T-helper 1 cell (primary cell): ENCODE measurements at regions not wholly inside any gene's neighbourhood (a gene's known extent, or its start where the extent isn't known, plus 50 kb on each side); places are given as distances from the start of the nearest gene placed in this dataset.
"Not testable (repeated sequence)": the region's sequence is repeated elsewhere in the genome, so short reads cannot be mapped to it uniquely, and the experiment has no call there.

Experiments
- DNase-seq, 5 donors: peaks; one replicate each; pipeline ENCODE4 v3.0.0-alpha.2; 2012 to 2020

- DNase-seq = no peak
Observed at GRCh38 chr5:56656846-56657726, 158.3 kb upstream of the MAP3K1 start.

- DNase-seq = no peak
Observed at GRCh38 chr5:56651893-56652292, 163.5 kb upstream of the MAP3K1 start.

- DNase-seq = no peak
Observed at GRCh38 chr5:56650386-56650785, 165.0 kb upstream of the MAP3K1 start.

- DNase-seq = no peak
Observed at GRCh38 chr5:56649569-56649968, 165.8 kb upstream of the MAP3K1 start.

DNA sequence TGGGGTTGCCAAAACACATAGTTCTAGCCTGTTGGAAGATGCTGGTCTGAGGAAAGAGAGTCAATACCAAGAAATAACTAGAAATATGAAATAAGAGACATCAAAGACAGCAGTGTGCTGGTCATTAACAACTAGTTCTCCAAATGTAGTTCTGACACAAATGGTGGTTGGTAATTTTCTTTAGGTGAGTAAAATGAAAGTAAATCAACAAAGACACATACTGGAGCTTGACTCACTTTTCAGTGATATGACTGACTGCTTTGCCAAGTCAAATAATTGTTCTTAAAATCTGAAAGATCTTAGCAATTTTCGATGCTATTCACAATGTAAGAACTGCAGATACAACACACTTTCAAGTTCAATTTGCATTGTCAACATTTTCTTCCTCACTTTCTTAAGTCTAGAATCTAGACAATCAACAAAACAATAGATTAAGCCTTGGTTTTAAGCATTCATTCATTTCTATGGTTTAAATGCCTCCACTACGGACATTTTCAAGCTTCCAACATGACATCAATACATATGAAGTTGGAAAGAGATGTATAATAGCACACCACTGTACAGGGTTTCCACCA, 166.8 kb upstream of the MAP3K1 start:
- no peak for DNase-seq

GRCh38 chr5:56647099-56647850, 168.1 kb upstream of the MAP3K1 start:
- no peak for DNase-seq

GRCh38 chr5:56641635-56642260, 173.6 kb upstream of the MAP3K1 start:
- no peak for DNase-seq

- no peak for DNase-seq
Observed at GRCh38 chr5:56640763-56641406, 174.5 kb upstream of the MAP3K1 start.

GRCh38 chr5:56639476-56639875, 175.9 kb upstream of the MAP3K1 start:
- DNase-seq = no peak

DNA sequence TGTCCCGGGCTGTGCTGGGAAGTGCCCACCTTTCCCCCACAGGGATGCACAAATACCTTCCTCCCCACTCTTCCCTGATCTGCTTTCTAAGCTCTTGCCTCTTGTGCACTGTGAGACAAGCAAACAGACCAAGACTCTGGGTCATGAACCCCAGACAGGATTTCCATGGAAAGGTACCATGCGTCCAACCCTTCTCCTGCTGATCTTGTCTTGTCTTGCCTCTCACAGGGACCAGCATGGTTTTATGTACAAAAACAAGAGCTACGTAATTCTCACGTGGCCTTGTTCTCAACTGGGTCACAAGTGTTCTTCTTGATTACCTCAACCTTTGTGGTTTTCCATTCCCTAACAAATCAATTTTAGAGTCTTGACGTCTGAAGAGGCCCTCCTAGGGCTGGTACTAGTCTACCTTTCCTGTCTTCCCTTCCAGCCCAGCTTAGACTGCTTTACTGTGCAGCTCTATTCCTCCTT, 176.5 kb upstream of the MAP3K1 start:
- peak in 1 of 5 donors; percentile 19 for DNase-seq

- DNase-seq = no peak
Observed at GRCh38 chr5:56638061-56638621, 177.2 kb upstream of the MAP3K1 start.

- DNase-seq = no peak
Observed at GRCh38 chr5:56637321-56637920, 177.9 kb upstream of the MAP3K1 start.

GRCh38 chr5:56633950-56634349, 181.4 kb upstream of the MAP3K1 start:
- DNase-seq = no peak

DNA sequence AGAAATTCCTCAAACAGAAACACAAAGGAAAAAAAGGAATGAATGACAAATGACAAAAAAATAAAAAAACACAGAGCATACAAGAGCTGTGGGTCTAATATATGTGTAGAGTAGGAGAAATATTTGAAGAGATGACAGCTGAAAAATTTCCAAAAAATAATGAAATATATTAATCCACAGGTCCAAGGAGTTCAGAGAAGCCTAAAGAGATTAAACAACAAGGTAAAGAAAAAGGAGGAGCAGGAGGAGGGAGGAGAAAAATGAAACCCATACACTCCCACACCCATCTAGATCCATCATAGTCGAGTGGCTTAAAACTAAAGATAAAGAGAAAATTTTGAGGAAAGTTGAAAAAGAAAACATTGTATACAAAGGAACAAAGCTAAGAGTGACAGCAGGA, 182.4 kb upstream of the MAP3K1 start:
- DNase-seq = no peak

GRCh38 chr5:56632199-56632598, 183.2 kb upstream of the MAP3K1 start:
- no peak for DNase-seq

GRCh38 chr5:56631719-56632118, 183.6 kb upstream of the MAP3K1 start:
- no peak for DNase-seq

DNA sequence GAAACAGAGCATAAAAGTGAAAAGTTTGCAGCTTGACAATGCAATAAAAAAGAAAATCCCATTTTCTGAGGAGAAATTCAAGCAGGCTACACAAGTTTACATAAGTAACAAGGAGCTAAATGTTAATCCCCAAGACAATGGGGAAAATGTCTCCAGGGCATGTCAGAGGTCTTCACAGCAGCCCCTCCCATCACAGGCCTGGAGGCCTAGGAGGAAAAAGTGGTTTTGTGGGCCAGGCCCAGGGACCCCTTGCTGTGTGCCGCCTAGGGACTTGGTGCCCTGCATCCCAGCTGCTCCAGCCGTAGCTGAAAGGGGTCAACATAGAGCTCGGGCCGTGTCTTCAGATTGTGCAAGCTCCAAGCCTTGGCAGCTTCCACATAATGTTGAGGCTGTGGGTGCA, 186.7 kb upstream of the MAP3K1 start:
- not testable (repeated sequence) for DNase-seq

GRCh38 chr5:56625541-56625940, 189.8 kb upstream of the MAP3K1 start:
- no peak for DNase-seq

GRCh38 chr5:56624751-56625150, 190.6 kb upstream of the MAP3K1 start:
- no peak for DNase-seq

DNA sequence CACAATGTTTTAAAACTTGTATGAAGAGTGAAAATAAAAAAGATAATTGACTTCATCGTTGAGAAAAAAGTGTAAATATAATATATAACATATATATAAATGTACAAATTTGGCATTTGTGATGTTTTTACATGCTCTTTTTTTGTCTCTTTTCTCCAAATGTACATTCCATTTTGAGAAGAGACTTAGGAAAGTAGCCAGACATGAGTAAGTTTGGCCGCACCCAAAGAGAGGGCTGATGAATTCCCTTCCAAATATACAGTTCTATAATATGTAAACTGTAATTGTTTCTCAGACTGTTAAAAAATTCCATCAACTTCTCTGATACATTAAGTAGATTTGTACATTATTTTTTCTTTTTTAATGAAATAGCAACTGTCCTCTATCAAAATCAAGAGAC, 193.2 kb upstream of the MAP3K1 start:
- no peak for DNase-seq

DNA sequence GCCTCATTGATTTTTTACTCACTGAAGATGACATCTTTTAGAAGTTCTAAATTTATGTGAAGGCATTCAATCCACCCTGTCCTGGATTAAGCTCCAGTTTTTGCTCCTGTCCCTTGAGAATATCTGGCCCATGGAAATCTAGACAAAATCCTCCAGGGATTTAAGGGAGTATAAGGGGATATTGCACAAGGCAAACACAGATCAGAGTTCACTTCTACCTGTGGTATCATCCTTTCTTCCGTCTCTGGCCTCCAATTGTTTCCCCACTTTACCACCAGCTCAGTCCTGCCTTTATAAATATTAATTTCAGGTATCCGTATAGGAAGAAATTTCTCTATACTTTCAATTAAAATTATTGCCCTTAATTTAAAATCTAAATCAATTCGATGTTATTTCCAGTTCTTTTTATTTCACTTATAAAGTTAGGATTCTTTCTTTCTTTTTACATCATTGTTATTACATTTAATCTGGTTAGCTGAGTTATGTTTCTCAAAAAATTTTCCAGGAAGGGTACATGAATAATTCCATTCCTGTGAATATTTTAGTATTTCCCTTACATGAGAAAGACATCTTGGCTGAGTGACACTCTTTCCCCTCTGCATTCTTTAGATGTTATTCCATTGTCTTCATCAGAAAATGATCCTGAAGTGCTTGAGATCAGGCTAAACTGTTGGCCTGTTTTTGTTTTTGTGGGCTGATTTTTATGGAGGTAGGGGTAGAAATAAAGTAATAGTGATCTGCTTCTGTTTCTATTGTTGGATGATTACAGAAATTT, 194.3 kb upstream of the MAP3K1 start:
- DNase-seq = no peak
